IMR-90 (cell line): ENCODE measurements at regions not wholly inside any gene's neighbourhood (a gene's known extent, or its start where the extent isn't known, plus 50 kb on each side); places are given as distances from the start of the nearest gene placed in this dataset.

ENCODE experiments used
- ATAC-seq: fragments of 200-7000 bp; cut with Tn5 transposase; 2 replicates; pipeline ENCODE4 v1.9.1; 2020; ENCODE audit warnings: low read depth, mild to moderate bottlenecking, moderate library complexity
- BruUV-seq: library from RNA; stranded (reverse); fragments of 400-500 nt; replicated peaks from 2 replicates; lab custom pipeline; 2021; lab: Mats Ljungman, UMichigan
- CTCF ChIA-PET: fragments of 300-600 bp; formaldehyde crosslinking; extraction: SDS; loops from one replicate; lab custom pipeline; 2021; ENCODE audit warnings: antibody characterized with exemption; lab: Yijun Ruan, JAX
- POLR2A ChIA-PET: fragments of 300-600 bp; sonication (Branson Sonifier 250); formaldehyde crosslinking; loops from one replicate; lab custom pipeline; 2022; ENCODE audit warnings: antibody characterized with exemption; ENCODE audit not compliant: unreplicated experiment; lab: Charles Lee
- DNase-seq: peaks from one replicate; pipeline ENCODE4 v3.0.0; 2013
- H2AFZ ChIP-seq: replicated peaks from 2 replicates; pipeline ENCODE3; 2013; ENCODE audit warnings: low read length, mild to moderate bottlenecking; ENCODE audit not compliant: poor library complexity
- H2AK5ac ChIP-seq: 2 replicates; pipeline ENCODE4 v1.6.1; 2013; ENCODE audit warnings: low read depth, low read length, inconsistent platforms
- H2AK9ac ChIP-seq: replicated peaks from 2 replicates; pipeline ENCODE3; 2013; ENCODE audit warnings: mild to moderate bottlenecking, low read depth, low read length, moderate library complexity; ENCODE audit not compliant: poor library complexity
- H2BK120ac ChIP-seq: 2 replicates; pipeline ENCODE4 v1.6.1; 2013; ENCODE audit warnings: low read depth, low read length, inconsistent platforms
- H2BK15ac ChIP-seq: 3 replicates; pipeline ENCODE4 v1.6.1; 2013; ENCODE audit warnings: low read depth, low read length, inconsistent platforms
- H2BK20ac ChIP-seq: 2 replicates; pipeline ENCODE4 v1.6.1; 2013; ENCODE audit warnings: low read depth, mild to moderate bottlenecking, inconsistent platforms, low read length, moderate library complexity
- H2BK5ac ChIP-seq: 2 replicates; pipeline ENCODE4 v1.6.1; 2013; ENCODE audit warnings: mild to moderate bottlenecking, low read depth, low read length, inconsistent platforms; ENCODE audit not compliant: poor library complexity, severe bottlenecking
- H3K14ac ChIP-seq: replicated peaks from 2 replicates; pipeline ENCODE4 v1.6.1; 2013; ENCODE audit warnings: low read depth, low read length, inconsistent platforms
- H3K18ac ChIP-seq: 2 replicates; pipeline ENCODE4 v1.6.1; 2013; ENCODE audit warnings: low read depth, low read length, control low read depth
- H3K23ac ChIP-seq: 2 replicates; pipeline ENCODE4 v1.6.1; 2013; ENCODE audit warnings: low read depth, low read length, inconsistent platforms
- H3K27ac ChIP-seq: 2 replicates; pipeline ENCODE4 v1.5.1; 2013; ENCODE audit warnings: mild to moderate bottlenecking, control low read depth, low read length; ENCODE audit not compliant: insufficient read depth
- H3K27me3 ChIP-seq: 2 replicates; pipeline ENCODE4 v1.6.1; 2013; ENCODE audit warnings: low read length; ENCODE audit not compliant: control insufficient read depth, insufficient read depth
- H3K36me3 ChIP-seq: 2 replicates; pipeline ENCODE4 v1.6.1; 2013; ENCODE audit warnings: low read length, mixed read lengths; ENCODE audit not compliant: control insufficient read depth, insufficient read depth
- H3K4ac ChIP-seq: 2 replicates; pipeline ENCODE4 v1.6.1; 2013; ENCODE audit warnings: low read depth, low read length, inconsistent platforms
- H3K4me1 ChIP-seq: 2 replicates; pipeline ENCODE4 v1.6.1; 2013; ENCODE audit warnings: low read length, mixed read lengths; ENCODE audit not compliant: control insufficient read depth, insufficient read depth
- H3K4me2 ChIP-seq: 2 replicates; pipeline ENCODE4 v1.6.1; 2013; ENCODE audit warnings: low read depth, mild to moderate bottlenecking, control low read depth, low read length, moderate library complexity
- H3K4me3 ChIP-seq: 2 replicates; pipeline ENCODE4 v1.5.1; 2013; ENCODE audit warnings: low read depth, mild to moderate bottlenecking, control low read depth, low read length, moderate library complexity; ENCODE audit not compliant: insufficient read depth
- H3K56ac ChIP-seq: 2 replicates; pipeline ENCODE4 v1.6.1; 2013; ENCODE audit warnings: low read length, inconsistent platforms; ENCODE audit not compliant: insufficient read depth; ENCODE audit errors: extremely low read depth
- H3K79me1 ChIP-seq, 2 experiments: 2 replicates each; pipeline ENCODE4 v1.6.1; 2013; ENCODE audit warnings: low read length in 2 of 2, inconsistent platforms in 1 of 2, low read depth in 1 of 2
- H3K9ac ChIP-seq: 2 replicates; pipeline ENCODE4 v1.6.1; 2013; ENCODE audit warnings: low read depth, low read length, control low read depth
- H3K9me1 ChIP-seq: 2 replicates; pipeline ENCODE4 v1.6.1; 2013; ENCODE audit warnings: low read length, inconsistent platforms; ENCODE audit not compliant: insufficient read depth
- H3K9me3 ChIP-seq: 2 replicates; pipeline ENCODE4 v1.6.1; 2013; ENCODE audit warnings: low read length; ENCODE audit not compliant: control insufficient read depth, insufficient read depth
- H4K20me1 ChIP-seq: 2 replicates; pipeline ENCODE4 v1.6.1; 2013; ENCODE audit warnings: low read length, inconsistent platforms; ENCODE audit not compliant: insufficient read depth
- H4K5ac ChIP-seq: 2 replicates; pipeline ENCODE4 v1.6.1; 2013; ENCODE audit warnings: mild to moderate bottlenecking, low read depth, low read length, control low read depth
- H4K8ac ChIP-seq, 2 experiments: 2 replicates each; pipeline ENCODE4 v1.6.1; 2013; ENCODE audit warnings: low read depth in 2 of 2, low read length in 2 of 2, control low read depth in 1 of 2, inconsistent platforms in 1 of 2
- H4K91ac ChIP-seq: 2 replicates; pipeline ENCODE4 v1.6.1; 2013; ENCODE audit warnings: low read depth, low read length, inconsistent platforms; ENCODE audit not compliant: insufficient read depth
- BHLHE40 ChIP-seq: fragments of 150-350 bp; IDR thresholded peaks from 2 replicates; pipeline ENCODE4 v1.6.1; 2016; ENCODE audit warnings: mild to moderate bottlenecking, low read depth, low read length
- CEBPB ChIP-seq: IDR thresholded peaks from 2 replicates; pipeline ENCODE4 v1.6.1; 2012; ENCODE audit warnings: low read depth, low read length, improper control_type of control experiment
- CHD1 ChIP-seq: IDR thresholded peaks from 2 replicates; pipeline ENCODE4 v1.6.1; 2012; ENCODE audit warnings: low read depth, low read length, improper control_type of control experiment
- ELK1 ChIP-seq: fragments of 150-350 bp; IDR thresholded peaks from 2 replicates; pipeline ENCODE4 v1.6.1; 2016; ENCODE audit warnings: low read depth, mild to moderate bottlenecking, low read length, moderate library complexity, borderline replicate concordance
- FOS ChIP-seq: fragments of 150-350 bp; IDR thresholded peaks from 2 replicates; pipeline ENCODE4 v1.6.1; 2016; ENCODE audit warnings: low read depth, low read length
- MAFK ChIP-seq: IDR thresholded peaks from 2 replicates; pipeline ENCODE4 v1.6.1; 2012; ENCODE audit warnings: low read depth, low read length, improper control_type of control experiment
- MAZ ChIP-seq: IDR thresholded peaks from 2 replicates; pipeline ENCODE4 v1.6.1; 2012; ENCODE audit warnings: low read depth, mild to moderate bottlenecking, low read length, improper control_type of control experiment, moderate library complexity, borderline replicate concordance
- MXI1 ChIP-seq: IDR thresholded peaks from 2 replicates; pipeline ENCODE4 v1.6.1; 2012; ENCODE audit warnings: low read depth, mild to moderate bottlenecking, low read length, moderate library complexity, borderline replicate concordance
- NFE2L2 ChIP-seq: fragments of 150-350 bp; IDR thresholded peaks from 2 replicates; pipeline ENCODE4 v1.6.1; 2016; ENCODE audit warnings: low read depth, mild to moderate bottlenecking, low read length
- POLR2A ChIP-seq: IDR thresholded peaks from 2 replicates; pipeline ENCODE4 v1.6.1; 2012; ENCODE audit warnings: mild to moderate bottlenecking, low read depth, low read length
- RAD21 ChIP-seq: IDR thresholded peaks from 2 replicates; pipeline ENCODE4 v1.6.1; 2012; ENCODE audit warnings: low read length, improper control_type of control experiment
- RCOR1 ChIP-seq: IDR thresholded peaks from 2 replicates; pipeline ENCODE4 v1.6.1; 2012; ENCODE audit warnings: mild to moderate bottlenecking, low read length, improper control_type of control experiment; ENCODE audit not compliant: insufficient replicate concordance
- RFX5 ChIP-seq: IDR thresholded peaks from 2 replicates; pipeline ENCODE4 v1.8.0; 2012; ENCODE audit warnings: low read depth, mild to moderate bottlenecking, low read length, moderate library complexity
- SMC3 ChIP-seq: fragments of 150-350 bp; IDR thresholded peaks from 2 replicates; pipeline ENCODE4 v1.6.1; 2016; ENCODE audit warnings: low read depth, mild to moderate bottlenecking, antibody characterized with exemption, low read length, moderate library complexity
- WGBS, 2 experiments: methylation state at CpG; one replicate each; pipeline versions ENCODE4 v1.1.5 to v1.1.7; 2013; ENCODE audit warnings: missing lambda C conversion rate in 2 of 2; ENCODE audit not compliant: insufficient read length in 1 of 2; ENCODE audit errors: extremely low coverage in 2 of 2; 5-methylcytosine and 5-hydroxymethylcytosine counted together
- dilution Hi-C: fragments of 300-500 bp; cut with HindIII; formaldehyde crosslinking; loops from one replicate; pipeline ENCODE4 v1.14.3; 2018; ENCODE audit warnings: low sequenced_read_pairs; ENCODE audit not compliant: unreplicated experiment
- in situ Hi-C: fragments of 300-500 bp; cut with MboI; formaldehyde crosslinking; loops from 3 replicates; pipeline ENCODE4 v1.14.3; 2019; ENCODE audit warnings: low sequenced_read_pairs, inconsistent platforms, mixed read lengths
- intact Hi-C: fragments of 100-400 bp; cut with micrococcal nuclease; formaldehyde crosslinking; loops from 2 replicates; pipeline ENCODE4 v1.10.0; 2022
- TF ChIP-seq, protein P1 (sequence below): fragments of 150-350 bp; IDR thresholded peaks from 2 replicates; pipeline ENCODE4 v1.6.1; 2017; ENCODE audit warnings: mild to moderate bottlenecking, antibody characterized with exemption, low read length, low read depth
- TF ChIP-seq, protein P2 (sequence below): conservative IDR thresholded peaks from 2 replicates; pipeline ENCODE4 v1.5.1; 2012; ENCODE audit warnings: mild to moderate bottlenecking, low read depth, low read length, improper control_type of control experiment

DNA sequence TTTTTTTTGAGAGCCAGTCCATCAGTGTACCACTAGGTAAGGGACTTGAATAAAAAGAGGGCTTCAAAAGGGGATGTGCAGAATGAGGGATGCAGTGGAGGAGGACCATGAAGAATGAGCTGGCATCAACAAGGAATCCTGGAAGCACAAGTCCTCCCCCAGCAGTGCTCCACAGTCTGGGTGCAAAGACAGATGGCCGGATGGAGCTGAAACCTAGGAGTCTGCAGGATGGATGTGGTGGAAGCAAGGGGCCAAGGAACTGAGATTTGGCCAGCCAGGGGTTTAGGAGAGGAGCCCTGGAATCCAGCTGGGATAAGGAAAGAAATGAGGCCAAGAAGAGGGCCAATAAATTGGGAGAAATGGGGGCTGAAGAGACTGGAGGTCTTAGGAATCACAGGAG lies 51.8 kb upstream of the RAB6C start:
- no peak overlapping the region for H3K4me3 ChIP-seq
- in situ Hi-C loops (no loop called here), dilution Hi-C loops (no loop called here), intact Hi-C loops (no loop called here)
- H3K36me3 ChIP-seq = no peaks in the 10 kb centered on the region
- no CpG with 5 or more reads among the region's 1 CpG for WGBS, 2 experiments
- no peak overlapping the region for H3K9ac ChIP-seq
- H4K91ac ChIP-seq = no peak overlapping the region
- H3K4me1 ChIP-seq = no peaks in the 10 kb centered on the region
- no peak overlapping the region for H3K4me2 ChIP-seq
- ATAC-seq (no peak), DNase-seq (no peak)
- no TSS peak for BruUV-seq
- H3K4ac ChIP-seq = no peak overlapping the region
- no peak overlapping the region for H2AFZ ChIP-seq
- H3K14ac ChIP-seq = no peak overlapping the region
- H3K9me1 ChIP-seq = no peaks in the 10 kb centered on the region
- no peak overlapping the region for H3K18ac ChIP-seq
- H2BK15ac ChIP-seq = no peak overlapping the region
- no peak overlapping the region for H4K8ac ChIP-seq
- ChIA-PET POLR2A (no interaction called here), CTCF (no interaction called here)
- no peak overlapping the region for H3K56ac ChIP-seq
- H3K9me3 ChIP-seq = no peaks in the 10 kb centered on the region
- H2BK120ac ChIP-seq = no peak overlapping the region
- H4K5ac ChIP-seq = no peak overlapping the region
- H3K27me3 ChIP-seq = no peaks in the 10 kb centered on the region; the same call in 1 of the 2 replicates
- no peak overlapping the region for H2AK5ac ChIP-seq
- H3K23ac ChIP-seq = no peak overlapping the region
- H4K20me1 ChIP-seq = no peaks in the 10 kb centered on the region
- H2BK20ac ChIP-seq = no peak overlapping the region
- no peak overlapping the region for H2AK9ac ChIP-seq
- no peak overlapping the region for H2BK5ac ChIP-seq
- H3K79me1 ChIP-seq = no peaks in the 10 kb centered on the region
- TF ChIP-seq MAFK (no peak), RCOR1 (no peak), CEBPB (no peak), FOS (no peak), CHD1 (no peak), NFE2L2 (no peak), SMC3 (no peak), RAD21 (no peak), BHLHE40 (no peak), POLR2A (no peak), ELK1 (no peak), MAZ (no peak), MXI1 (no peak), RFX5 (no peak)
- TF ChIP-seq, protein P1, sequence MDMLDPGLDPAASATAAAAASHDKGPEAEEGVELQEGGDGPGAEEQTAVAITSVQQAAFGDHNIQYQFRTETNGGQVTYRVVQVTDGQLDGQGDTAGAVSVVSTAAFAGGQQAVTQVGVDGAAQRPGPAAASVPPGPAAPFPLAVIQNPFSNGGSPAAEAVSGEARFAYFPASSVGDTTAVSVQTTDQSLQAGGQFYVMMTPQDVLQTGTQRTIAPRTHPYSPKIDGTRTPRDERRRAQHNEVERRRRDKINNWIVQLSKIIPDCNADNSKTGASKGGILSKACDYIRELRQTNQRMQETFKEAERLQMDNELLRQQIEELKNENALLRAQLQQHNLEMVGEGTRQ = no peak
- TF ChIP-seq, protein P2, sequence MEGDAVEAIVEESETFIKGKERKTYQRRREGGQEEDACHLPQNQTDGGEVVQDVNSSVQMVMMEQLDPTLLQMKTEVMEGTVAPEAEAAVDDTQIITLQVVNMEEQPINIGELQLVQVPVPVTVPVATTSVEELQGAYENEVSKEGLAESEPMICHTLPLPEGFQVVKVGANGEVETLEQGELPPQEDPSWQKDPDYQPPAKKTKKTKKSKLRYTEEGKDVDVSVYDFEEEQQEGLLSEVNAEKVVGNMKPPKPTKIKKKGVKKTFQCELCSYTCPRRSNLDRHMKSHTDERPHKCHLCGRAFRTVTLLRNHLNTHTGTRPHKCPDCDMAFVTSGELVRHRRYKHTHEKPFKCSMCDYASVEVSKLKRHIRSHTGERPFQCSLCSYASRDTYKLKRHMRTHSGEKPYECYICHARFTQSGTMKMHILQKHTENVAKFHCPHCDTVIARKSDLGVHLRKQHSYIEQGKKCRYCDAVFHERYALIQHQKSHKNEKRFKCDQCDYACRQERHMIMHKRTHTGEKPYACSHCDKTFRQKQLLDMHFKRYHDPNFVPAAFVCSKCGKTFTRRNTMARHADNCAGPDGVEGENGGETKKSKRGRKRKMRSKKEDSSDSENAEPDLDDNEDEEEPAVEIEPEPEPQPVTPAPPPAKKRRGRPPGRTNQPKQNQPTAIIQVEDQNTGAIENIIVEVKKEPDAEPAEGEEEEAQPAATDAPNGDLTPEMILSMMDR = no peak
- no peak overlapping the region for H3K27ac ChIP-seq
